Lung (tissue), 11 donors: ENCODE measurements at regions not wholly inside any gene's neighbourhood (a gene's known extent, or its start where the extent isn't known, plus 50 kb on each side); places are given as distances from the start of the nearest gene placed in this dataset.

Source experiments
- ATAC-seq: fragments of 200-7000 bp; cut with Tn5 transposase; one replicate; pipeline ENCODE4 v1.9.1; 2020; ENCODE audit warnings: moderate number of reproducible peaks; ENCODE audit not compliant: insufficient read depth, low FRiP score
- DNase-seq, 3 donors: peaks; one replicate each; pipeline ENCODE4 v3.0.0-alpha.2; 2013 to 2017
- H3K27ac ChIP-seq, 2 donors: one replicate each; pipeline ENCODE4 v1.5.1; 2013; ENCODE audit warnings: mild to moderate bottlenecking in 2 of 2, moderate library complexity in 2 of 2, control low read depth in 1 of 2, inconsistent platforms in 1 of 2, low read depth in 1 of 2, low read length in 1 of 2
- H3K27me3 ChIP-seq, 3 donors: one replicate each; pipeline ENCODE4 v1.5.1; 2013; ENCODE audit warnings: low read length in 2 of 3; ENCODE audit not compliant: control insufficient read depth in 3 of 3, insufficient read depth in 3 of 3
- H3K36me3 ChIP-seq, 4 donors: one replicate each; pipeline ENCODE4 v1.5.1; 2013; ENCODE audit warnings: low read length in 4 of 4, mild to moderate bottlenecking in 1 of 4, moderate library complexity in 1 of 4; ENCODE audit not compliant: control insufficient read depth in 4 of 4, insufficient read depth in 4 of 4
- H3K4me1 ChIP-seq, 5 donors: one replicate each; pipeline ENCODE4 v1.5.1; 2013; ENCODE audit warnings: low read length in 5 of 5, mild to moderate bottlenecking in 2 of 5, moderate library complexity in 1 of 5; ENCODE audit not compliant: control insufficient read depth in 5 of 5, insufficient read depth in 5 of 5
- H3K4me3 ChIP-seq: one replicate; pipeline ENCODE4 v1.5.1; 2013; ENCODE audit warnings: mild to moderate bottlenecking, control low read depth, moderate library complexity
- H3K9ac ChIP-seq, 2 donors: one replicate each; pipeline ENCODE4 v1.5.1; 2013; ENCODE audit warnings: low read length in 2 of 2, control low read depth in 1 of 2; ENCODE audit not compliant: insufficient read depth in 1 of 2
- H3K9me3 ChIP-seq, 4 donors: one replicate each; pipeline ENCODE4 v1.5.1; 2013; ENCODE audit warnings: low read length in 3 of 4, mild to moderate bottlenecking in 1 of 4, moderate library complexity in 1 of 4; ENCODE audit not compliant: control insufficient read depth in 4 of 4, insufficient read depth in 3 of 4
- CTCF ChIP-seq: IDR thresholded peaks from 2 replicates; pipeline ENCODE4 v1.5.1; 2012; ENCODE audit warnings: mild to moderate bottlenecking; ENCODE audit errors: control extremely low read depth, extremely low read depth
- WGBS, 2 donors: extraction: QIAGEN DNeasy Blood & Tissue Kit; methylation state at CpG; one replicate each; pipeline ENCODE4 v1.1.7; 2013; 5-methylcytosine and 5-hydroxymethylcytosine counted together
- donor health status: control.
- donor health status: control.
- donor health status: Bipolar disorder and iron deficiency.
- donor health status: healthy.
- donor health status: DM: yes; HTN: yes; CAD: no.

DNA sequence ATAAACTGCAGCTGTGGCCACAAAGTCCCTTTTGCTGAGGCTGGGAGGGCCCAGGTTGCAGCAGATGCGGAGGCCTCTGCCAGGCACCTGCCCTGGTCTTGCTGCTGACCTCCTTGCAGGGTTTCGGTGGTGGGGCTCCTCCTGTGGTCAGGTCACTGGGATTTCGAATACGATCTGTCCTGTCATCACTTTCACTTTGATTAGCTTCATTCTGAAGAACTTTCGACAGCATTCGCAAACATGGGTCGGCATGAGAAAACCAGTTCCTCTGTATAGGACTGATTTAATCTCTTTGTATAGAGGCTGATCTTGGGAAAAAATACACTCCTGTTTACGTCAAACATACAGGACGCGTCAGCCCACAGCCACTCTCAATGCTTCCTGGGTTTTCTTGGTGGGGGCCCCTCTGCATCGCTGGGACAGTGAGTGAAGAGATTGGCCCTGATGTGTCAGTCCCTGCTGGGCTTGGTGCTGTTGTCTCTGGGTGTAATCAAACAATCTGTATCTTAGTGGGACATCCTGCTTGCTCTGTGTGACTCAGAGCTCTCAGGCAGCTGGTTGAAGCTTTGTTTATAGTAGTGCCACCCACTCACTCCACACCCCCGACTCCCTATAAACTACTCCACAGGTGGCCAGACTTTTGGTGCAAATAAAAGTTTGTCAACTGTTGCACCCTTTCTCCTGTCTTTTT lies 209.4 kb upstream of the CXCR4 start:
- Histone ChIP-seq H3K27me3 (no peaks in the 10 kb centered on the region), H3K9ac (no peak overlapping the region), H3K4me1 (peaks cover 0 to 10% (median 0%) of the 10 kb centered on the region in 5 donors), H3K27ac (peak overlapping the region in 1 of 2 donors; percentile 58), H3K36me3 (no peaks in the 10 kb centered on the region), H3K9me3 (peaks cover 0 to 1% (median 0%) of the 10 kb centered on the region in 4 donors), H3K4me3 (no peak overlapping the region)
- 43 to 61% methylated on average over 12 of the region's 12 CpGs for WGBS, 2 donors
- DNase-seq: peak in 1 of 3 donors; percentile 30
- peak; percentile 41 for ATAC-seq
- TF ChIP-seq CTCF: no peak

- Histone ChIP-seq H3K27me3 (no peaks in the 10 kb centered on the region), H3K9ac (no peak overlapping the region), H3K9me3 (peaks cover 0 to 1% (median 0%) of the 10 kb centered on the region in 4 donors), H3K4me3 (no peak overlapping the region), H3K4me1 (peaks cover 0 to 10% (median 0%) of the 10 kb centered on the region in 5 donors), H3K36me3 (no peaks in the 10 kb centered on the region), H3K27ac (no peak overlapping the region)
- ATAC-seq (no peak), DNase-seq (no peak)
- TF ChIP-seq CTCF: no peak
- 88 to 94% methylated on average over 1 of the region's 1 CpG for WGBS, 2 donors
Measured at GRCh38 chr2:136325844-136326331, 207.9 kb upstream of the CXCR4 start.

DNA sequence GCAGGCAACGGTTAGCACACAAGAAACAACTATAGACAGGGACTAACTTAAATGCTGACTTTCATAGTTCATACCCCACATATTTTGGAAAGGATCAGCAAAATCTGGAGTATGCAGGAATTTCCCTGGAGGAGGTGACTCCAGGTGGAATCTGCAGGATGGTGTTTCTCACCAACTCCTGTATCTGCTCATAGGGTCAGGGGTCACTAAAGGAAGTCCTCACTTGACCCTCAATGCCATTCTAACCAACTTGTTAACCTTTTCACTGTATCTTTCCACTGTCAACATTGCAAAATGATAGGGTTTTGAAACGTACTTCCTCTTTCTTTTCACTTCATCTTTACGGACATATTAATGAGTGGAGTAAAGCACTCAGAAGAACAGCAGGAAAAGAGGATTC lies 207.0 kb upstream of the CXCR4 start:
- ATAC-seq (peak; percentile 34), DNase-seq (no peak)
- no peak overlapping the region for H3K9ac ChIP-seq

More for the DNA sequence above, 207.0 kb upstream of the CXCR4 start:
- no peaks in the 10 kb centered on the region for H3K27me3 ChIP-seq
- no peaks in the 10 kb centered on the region for H3K36me3 ChIP-seq
- WGBS, 2 donors: 45 to 65% methylated on average over 3 of the region's 3 CpGs
- no peak overlapping the region for H3K4me3 ChIP-seq
- no peak overlapping the region for H3K27ac ChIP-seq
- peaks cover 0 to 1% (median 0%) of the 10 kb centered on the region in 4 donors for H3K9me3 ChIP-seq
- TF ChIP-seq CTCF: no peak
- peaks cover 0 to 10% (median 0%) of the 10 kb centered on the region in 5 donors for H3K4me1 ChIP-seq
